ENCODE measurements at regions not wholly inside any gene's neighbourhood (a gene's known extent, or its start where the extent isn't known, plus 50 kb on each side); places are given as distances from the start of the nearest gene placed in this dataset.

DNA sequence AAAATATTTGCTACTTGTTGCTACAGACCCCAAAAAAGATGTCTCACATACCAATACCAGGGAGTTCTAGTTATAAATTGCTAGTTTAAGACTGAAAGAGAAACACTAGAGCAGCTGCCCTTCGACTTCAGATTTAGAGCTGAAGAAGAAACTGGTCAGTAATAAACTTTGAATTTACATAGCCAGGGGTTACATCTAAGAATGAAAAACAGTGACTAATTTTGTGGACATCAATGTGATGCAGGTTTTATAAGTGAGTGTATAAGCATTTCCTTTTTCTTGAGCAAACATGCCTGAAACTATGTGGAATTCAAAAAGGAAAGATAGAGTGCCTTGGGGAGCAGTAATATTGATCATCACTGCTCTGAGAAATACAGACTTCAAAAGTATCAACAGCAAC, 724.9 kb upstream of the MIR17HG start:
- 22 to 59% (median 34%) methylated on average over 1 of the region's 1 CpG for whole genome bisulfite sequencing, 3 donors
- intact Hi-C loops (cut with DNase I), result no loop called here

DNA sequence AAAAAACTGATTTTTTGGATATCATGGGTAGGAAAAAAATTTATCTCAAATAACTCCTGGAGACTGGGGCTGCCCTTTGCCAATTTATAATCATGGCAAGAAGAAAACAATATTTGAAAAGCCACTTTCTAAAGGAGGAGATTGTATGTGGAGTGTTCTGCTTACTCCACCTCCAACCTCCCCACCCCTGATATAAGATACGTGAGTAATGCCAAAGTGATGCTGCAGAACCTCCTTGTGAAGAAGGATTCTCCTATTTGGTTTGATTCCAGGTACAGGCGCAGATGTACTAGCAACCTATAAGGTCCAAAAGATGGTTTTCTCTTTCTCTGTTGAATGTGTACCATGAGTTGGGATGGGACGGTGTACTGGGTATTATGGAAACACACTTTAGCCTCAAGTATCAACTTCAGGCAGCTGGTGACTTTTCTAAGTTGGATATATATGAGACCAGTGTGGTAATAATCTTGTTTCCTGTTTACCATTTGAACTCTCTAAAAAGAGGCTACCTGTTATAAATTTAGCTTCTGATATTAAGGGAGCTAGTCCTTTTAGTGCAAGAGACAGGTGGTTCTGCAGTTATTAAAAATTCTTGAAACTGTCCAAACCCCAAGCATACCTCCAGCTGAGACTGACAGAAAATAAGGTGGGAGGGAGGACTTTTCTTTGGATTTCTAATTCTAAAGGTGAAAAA, 724.0 kb upstream of the MIR17HG start:
- no peaks in the 10 kb centered on the region for H3K27me3 ChIP-seq
- no peak overlapping the region for H3K4me3 ChIP-seq
- H3K27ac ChIP-seq, result no peak overlapping the region
- H3K4me1 ChIP-seq (ENCODE audit: insufficient read depth), result no peaks in the 10 kb centered on the region
- TF ChIP-seq, protein P1, sequence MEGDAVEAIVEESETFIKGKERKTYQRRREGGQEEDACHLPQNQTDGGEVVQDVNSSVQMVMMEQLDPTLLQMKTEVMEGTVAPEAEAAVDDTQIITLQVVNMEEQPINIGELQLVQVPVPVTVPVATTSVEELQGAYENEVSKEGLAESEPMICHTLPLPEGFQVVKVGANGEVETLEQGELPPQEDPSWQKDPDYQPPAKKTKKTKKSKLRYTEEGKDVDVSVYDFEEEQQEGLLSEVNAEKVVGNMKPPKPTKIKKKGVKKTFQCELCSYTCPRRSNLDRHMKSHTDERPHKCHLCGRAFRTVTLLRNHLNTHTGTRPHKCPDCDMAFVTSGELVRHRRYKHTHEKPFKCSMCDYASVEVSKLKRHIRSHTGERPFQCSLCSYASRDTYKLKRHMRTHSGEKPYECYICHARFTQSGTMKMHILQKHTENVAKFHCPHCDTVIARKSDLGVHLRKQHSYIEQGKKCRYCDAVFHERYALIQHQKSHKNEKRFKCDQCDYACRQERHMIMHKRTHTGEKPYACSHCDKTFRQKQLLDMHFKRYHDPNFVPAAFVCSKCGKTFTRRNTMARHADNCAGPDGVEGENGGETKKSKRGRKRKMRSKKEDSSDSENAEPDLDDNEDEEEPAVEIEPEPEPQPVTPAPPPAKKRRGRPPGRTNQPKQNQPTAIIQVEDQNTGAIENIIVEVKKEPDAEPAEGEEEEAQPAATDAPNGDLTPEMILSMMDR (IDR thresholded peaks at IDR 0.05), result no peak
- TF ChIP-seq EP300 (IDR thresholded peaks at IDR 0.05), result no peak
- TF ChIP-seq POLR2A (IDR thresholded peaks at IDR 0.05), result no peak
- DNase-seq, result no peak
- intact Hi-C loops (cut with DNase I), result no loop called here
- no peaks in the 10 kb centered on the region for H3K36me3 ChIP-seq
- 91 to 96% (median 95%) methylated on average over 3 of the region's 3 CpGs for WGBS, 3 donors
- H3K9me3 ChIP-seq, result no peaks in the 10 kb centered on the region

More for the DNA sequence above, 724.9 kb upstream of the MIR17HG start:
- TF ChIP-seq POLR2A (IDR thresholded peaks at IDR 0.05) (no peak), EP300 (IDR thresholded peaks at IDR 0.05) (no peak)
- TF ChIP-seq, protein P1 (IDR thresholded peaks at IDR 0.05), result no peak
- H3K4me3 ChIP-seq, result no peak overlapping the region
- no peak for DNase-seq
- no peaks in the 10 kb centered on the region for H3K4me1 ChIP-seq (ENCODE audit: insufficient read depth)
- no peaks in the 10 kb centered on the region for H3K27me3 ChIP-seq
- no peaks in the 10 kb centered on the region for H3K36me3 ChIP-seq
- no peaks in the 10 kb centered on the region for H3K9me3 ChIP-seq
- H3K27ac ChIP-seq, result no peak overlapping the region

DNA sequence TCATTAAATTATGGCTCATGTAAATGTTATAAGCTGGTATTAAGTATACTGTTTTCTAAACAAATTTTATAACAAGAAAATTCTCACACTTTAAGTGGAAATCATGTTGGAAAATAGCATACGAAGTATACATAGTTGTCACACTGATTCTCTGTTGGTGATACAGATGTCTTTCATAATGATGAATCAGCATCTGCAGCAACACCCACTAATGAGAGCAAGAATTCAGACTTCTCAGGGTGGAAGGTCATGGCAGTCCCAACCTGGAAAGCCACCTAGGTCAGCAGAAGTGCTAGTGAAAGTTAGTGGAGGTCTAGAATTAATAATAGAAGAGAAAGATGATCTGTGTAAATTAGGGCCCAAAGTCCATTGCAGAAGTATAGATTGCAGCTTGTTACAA, 719.7 kb upstream of the MIR17HG start:
- Histone ChIP-seq H3K36me3 (no peaks in the 10 kb centered on the region), H3K9me3 (no peaks in the 10 kb centered on the region), H3K4me1 (ENCODE audit: insufficient read depth) (no peaks in the 10 kb centered on the region), H3K27me3 (no peaks in the 10 kb centered on the region), H3K27ac (no peak overlapping the region), H3K4me3 (no peak overlapping the region)
- DNase-seq, result no peak
- 86 to 92% (median 89%) methylated on average over 1 of the region's 1 CpG for WGBS, 3 donors
- TF ChIP-seq EP300 (IDR thresholded peaks at IDR 0.05) (no peak), POLR2A (IDR thresholded peaks at IDR 0.05) (no peak)
- TF ChIP-seq, protein P1 (IDR thresholded peaks at IDR 0.05), result no peak
- intact Hi-C loops (cut with DNase I), result no loop called here

DNA sequence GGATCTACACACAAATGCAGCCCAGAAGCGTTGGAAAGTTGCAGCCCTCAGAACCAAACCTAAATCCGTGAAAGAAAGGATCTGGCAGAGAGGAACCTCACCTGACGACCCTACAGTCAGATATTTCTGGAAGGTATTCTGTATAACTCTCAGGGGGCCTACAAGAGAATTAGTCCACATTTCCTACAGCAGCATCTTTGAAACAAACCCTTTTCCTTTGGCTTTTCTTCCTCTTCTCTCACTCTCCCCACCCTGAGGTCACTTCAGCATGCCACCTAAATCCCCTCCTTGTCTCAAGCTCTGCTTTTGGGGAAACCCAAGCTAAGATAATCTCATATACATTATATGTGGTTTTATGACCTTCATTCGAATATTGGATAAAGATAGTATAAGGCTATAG, 719.0 kb upstream of the MIR17HG start:
- intact Hi-C loops (cut with DNase I), result no loop called here
- H3K9me3 ChIP-seq, result no peaks in the 10 kb centered on the region
- WGBS, 3 donors, result 89 to 92% (median 91%) methylated on average over 4 of the region's 4 CpGs
- no peak for TF ChIP-seq POLR2A (IDR thresholded peaks at IDR 0.05)
- no peak for TF ChIP-seq EP300 (IDR thresholded peaks at IDR 0.05)
- TF ChIP-seq, protein P1 (IDR thresholded peaks at IDR 0.05), result no peak
- H3K27me3 ChIP-seq, result no peaks in the 10 kb centered on the region
- no peak for DNase-seq
- no peaks in the 10 kb centered on the region for H3K36me3 ChIP-seq
- H3K4me1 ChIP-seq (ENCODE audit: insufficient read depth), result no peaks in the 10 kb centered on the region
- no peak overlapping the region for H3K27ac ChIP-seq
- H3K4me3 ChIP-seq, result no peak overlapping the region

All from ovary (tissue), 7 donors.